MM.1S (cell line): ENCODE measurements at regions not wholly inside any gene's neighbourhood (a gene's known extent, or its start where the extent isn't known, plus 50 kb on each side); places are given as distances from the start of the nearest gene placed in this dataset.

Experiments
- EZH2 ChIP-seq: fragments of 300-600 bp; sonication (generic); optimal IDR thresholded peaks from 2 replicates; pipeline ENCODE3; 2017; ENCODE audit warnings: low read depth, mild to moderate bottlenecking, antibody characterized with exemption, low read length, mixed read lengths
- TF ChIP-seq, protein P1 (sequence below): fragments of 300-600 bp; sonication (generic); IDR thresholded peaks from 2 replicates; pipeline ENCODE4 v1.5.1; 2016; ENCODE audit warnings: antibody characterized with exemption, low read length, mixed read lengths

DNA sequence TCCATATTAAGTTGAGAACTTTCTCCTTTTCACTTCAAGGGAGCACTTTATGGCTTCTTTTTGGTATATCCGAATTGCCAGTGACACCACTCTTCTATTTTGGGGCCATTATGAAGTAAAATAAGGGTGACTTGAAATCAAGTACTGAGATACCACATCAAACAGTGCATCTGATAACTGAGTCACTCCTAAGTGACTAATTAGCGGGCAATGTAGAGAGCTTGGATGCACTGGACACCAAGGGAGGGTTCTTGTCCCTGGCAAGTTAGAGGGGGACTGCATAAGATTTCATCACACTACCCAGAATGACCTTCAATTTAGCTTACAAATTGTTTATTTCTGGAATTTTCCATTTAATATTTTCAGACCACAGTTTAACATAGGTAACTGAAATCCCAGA, 813.9 kb upstream of the CDH10 start:
- TF ChIP-seq, protein P1, sequence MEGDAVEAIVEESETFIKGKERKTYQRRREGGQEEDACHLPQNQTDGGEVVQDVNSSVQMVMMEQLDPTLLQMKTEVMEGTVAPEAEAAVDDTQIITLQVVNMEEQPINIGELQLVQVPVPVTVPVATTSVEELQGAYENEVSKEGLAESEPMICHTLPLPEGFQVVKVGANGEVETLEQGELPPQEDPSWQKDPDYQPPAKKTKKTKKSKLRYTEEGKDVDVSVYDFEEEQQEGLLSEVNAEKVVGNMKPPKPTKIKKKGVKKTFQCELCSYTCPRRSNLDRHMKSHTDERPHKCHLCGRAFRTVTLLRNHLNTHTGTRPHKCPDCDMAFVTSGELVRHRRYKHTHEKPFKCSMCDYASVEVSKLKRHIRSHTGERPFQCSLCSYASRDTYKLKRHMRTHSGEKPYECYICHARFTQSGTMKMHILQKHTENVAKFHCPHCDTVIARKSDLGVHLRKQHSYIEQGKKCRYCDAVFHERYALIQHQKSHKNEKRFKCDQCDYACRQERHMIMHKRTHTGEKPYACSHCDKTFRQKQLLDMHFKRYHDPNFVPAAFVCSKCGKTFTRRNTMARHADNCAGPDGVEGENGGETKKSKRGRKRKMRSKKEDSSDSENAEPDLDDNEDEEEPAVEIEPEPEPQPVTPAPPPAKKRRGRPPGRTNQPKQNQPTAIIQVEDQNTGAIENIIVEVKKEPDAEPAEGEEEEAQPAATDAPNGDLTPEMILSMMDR, result no peak
- no peak for TF ChIP-seq EZH2
